ENCODE measurements at regions not wholly inside any gene's neighbourhood (a gene's known extent, or its start where the extent isn't known, plus 50 kb on each side); places are given as distances from the start of the nearest gene placed in this dataset.
"Not testable (repeated sequence)": the region's sequence is repeated elsewhere in the genome, so short reads cannot be mapped to it uniquely, and the experiment has no call there.

GRCh38 chr2:52386433-52387030 lies 1354.6 kb upstream of the NRXN1 start:
- no peak for DNase-seq (ENCODE audit: low spot score)

- no peak for DNase-seq (ENCODE audit: low spot score)
These were observed 1351.6 kb upstream of the NRXN1 start for GRCh38 chr2:52383541-52383940.

GRCh38 chr2:52369178-52369577 lies 1337.2 kb upstream of the NRXN1 start:
- no peak for DNase-seq (ENCODE audit: low spot score)

DNA sequence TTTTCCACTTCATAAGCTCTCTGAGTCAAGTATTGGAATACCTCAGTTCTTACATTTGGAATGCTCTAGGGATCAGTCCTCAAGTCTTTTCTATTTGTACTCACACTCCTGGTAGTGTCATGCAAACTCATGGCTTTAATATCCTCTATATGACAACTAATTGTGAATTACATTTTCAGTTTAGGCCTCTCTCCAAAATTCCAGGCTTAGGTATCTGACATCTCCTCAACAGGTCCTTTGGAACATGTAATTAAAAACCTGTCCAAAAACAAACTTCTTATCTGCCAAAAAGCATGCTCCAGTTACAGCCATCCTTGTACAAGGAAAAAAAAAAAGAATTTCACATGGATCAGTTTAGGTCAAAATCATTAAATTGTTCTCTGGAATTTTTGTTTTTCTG lies 1336.2 kb upstream of the NRXN1 start:
- DNase-seq (ENCODE audit: low spot score): no peak

GRCh38 chr2:52365946-52366345 lies 1334.0 kb upstream of the NRXN1 start:
- no peak for DNase-seq (ENCODE audit: low spot score)

- no peak for DNase-seq (ENCODE audit: low spot score)
These were observed 1324.6 kb upstream of the NRXN1 start for GRCh38 chr2:52356556-52356955.

DNA sequence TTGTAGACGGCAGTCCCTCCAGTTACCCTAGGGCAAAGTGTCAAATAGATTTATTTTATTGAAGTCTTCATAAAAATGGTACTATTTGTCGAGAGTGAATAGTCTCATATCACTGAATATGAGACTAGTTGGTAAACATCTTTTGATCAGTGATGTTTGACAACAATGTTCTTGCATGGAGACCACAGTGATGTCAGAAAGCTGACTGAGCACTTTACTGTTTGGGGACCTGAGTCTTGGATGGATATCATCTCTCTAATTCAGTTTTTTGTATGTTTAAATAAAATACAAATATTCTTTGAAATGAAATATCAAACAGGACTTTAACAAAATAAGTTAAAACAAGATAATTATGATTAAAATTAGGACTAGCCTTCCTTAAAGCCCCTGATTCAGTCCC lies 1315.4 kb upstream of the NRXN1 start:
- no peak for DNase-seq (ENCODE audit: low spot score)

GRCh38 chr2:52345676-52346075 lies 1313.7 kb upstream of the NRXN1 start:
- no peak for DNase-seq (ENCODE audit: low spot score)

GRCh38 chr2:52345082-52345481 lies 1313.2 kb upstream of the NRXN1 start:
- no peak for DNase-seq (ENCODE audit: low spot score)

DNA sequence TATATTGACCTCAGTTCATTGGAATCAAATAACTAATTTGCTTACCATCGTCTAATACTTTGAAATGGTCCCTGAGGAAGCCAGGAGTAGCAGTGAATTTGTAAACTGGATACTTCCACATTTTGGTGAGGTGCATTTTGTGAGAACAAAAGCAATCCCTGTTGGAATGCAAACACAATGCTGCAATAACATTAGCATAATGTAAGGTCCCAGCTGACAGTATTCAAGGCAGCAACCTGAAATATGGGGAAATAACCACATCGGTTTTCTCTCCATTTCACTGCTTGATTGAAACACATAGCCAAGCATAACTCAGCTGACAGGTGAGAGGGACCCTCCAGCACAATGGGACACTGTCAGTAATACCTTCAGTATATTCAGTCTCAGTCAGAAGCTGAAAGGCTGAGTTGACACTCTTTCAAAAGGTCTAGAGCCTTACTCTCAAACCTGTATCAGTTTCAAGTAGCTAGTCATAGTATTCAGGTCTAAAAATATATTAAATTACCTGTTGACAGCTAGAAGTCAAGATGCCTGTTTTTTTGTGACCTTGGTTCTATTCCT lies 1311.9 kb upstream of the NRXN1 start:
- DNase-seq (ENCODE audit: low spot score): no peak

- no peak for DNase-seq (ENCODE audit: low spot score)
These were observed 1311.1 kb upstream of the NRXN1 start for GRCh38 chr2:52343010-52343409.

DNA sequence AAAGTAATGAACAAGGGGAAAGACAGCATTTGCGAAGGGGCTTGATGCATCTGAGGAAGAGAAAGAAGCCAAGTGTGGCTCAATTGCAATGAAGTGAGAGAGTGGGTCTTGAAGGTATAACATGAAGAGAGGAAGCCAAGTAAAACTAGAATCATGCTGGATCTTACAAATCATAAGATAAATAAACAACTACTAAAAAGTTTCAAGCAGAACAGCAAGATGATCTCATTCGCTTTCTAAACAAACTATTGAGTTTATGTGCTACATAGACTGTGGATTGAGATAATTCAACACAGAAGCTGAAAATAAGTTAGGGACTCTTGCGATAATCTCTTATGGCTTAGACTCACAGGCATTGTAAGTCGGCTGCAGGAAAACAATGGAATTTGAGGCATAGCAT lies 1310.5 kb upstream of the NRXN1 start:
- DNase-seq (ENCODE audit: low spot score): no peak

- DNase-seq (ENCODE audit: low spot score): no peak
These were observed 1309.8 kb upstream of the NRXN1 start for GRCh38 chr2:52341732-52342131.

GRCh38 chr2:52340171-52340570 lies 1308.2 kb upstream of the NRXN1 start:
- peak; percentile 21 for DNase-seq (ENCODE audit: low spot score)

DNA sequence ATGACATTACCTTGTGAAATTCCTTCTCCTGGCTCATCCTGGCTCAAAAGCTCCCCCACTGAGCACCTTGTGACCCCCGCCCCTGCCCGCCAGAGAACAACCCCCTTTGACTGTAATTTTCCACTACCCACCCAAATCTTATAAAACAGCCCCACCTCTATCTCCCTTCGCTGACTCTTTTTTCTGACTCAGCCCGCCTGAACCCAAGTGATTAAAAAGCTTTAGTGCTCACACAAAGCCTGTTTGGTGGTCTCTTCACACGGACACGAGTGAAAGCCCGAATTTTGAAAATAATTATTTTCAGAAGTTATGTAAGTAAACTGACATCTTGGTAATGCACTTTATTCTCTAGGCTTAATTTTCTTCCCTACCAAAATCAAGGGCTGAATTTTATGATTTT lies 1305.9 kb upstream of the NRXN1 start:
- DNase-seq (ENCODE audit: low spot score): not testable (repeated sequence)

GRCh38 chr2:52336951-52337350 lies 1305.0 kb upstream of the NRXN1 start:
- no peak for DNase-seq (ENCODE audit: low spot score)

DNA sequence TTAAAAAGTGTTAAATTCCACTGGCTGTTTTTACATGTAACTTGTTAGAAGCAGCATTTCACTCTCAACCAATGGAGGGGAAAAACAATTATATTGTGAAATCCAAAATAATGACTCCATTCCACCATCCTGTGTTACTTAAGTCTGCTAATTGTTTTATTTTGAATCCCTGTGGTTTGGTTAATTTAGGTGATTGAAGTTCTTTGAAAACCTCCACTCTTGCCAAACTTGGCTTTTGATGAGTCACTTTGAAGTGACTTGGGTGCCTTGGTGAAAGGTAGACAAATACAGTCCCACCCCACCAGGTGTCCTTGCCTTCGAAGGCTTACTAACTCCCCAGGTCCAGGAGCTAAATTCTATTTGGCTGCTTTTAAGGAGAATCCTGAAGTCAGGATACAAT lies 1303.8 kb upstream of the NRXN1 start:
- peak; percentile 14 for DNase-seq (ENCODE audit: low spot score)

DNA sequence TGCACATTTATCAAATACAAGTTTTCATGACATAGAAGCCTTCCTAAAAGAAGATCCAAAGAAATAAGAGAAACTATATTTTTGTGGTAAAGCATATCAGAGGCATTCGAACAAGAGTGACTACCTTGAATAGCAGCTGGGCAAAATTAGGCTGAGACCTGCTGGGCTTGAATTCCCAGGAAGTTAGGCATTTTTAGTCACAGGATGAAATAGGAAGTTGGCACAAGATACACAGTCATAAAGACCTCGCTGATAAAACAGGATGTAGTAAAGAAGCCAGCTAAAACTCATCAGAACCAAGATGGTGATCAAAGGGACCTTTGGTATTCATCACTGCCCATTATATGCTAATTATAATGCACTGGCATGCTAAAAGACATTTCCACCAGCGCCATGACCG lies 1302.3 kb upstream of the NRXN1 start:
- DNase-seq (ENCODE audit: low spot score): no peak

- no peak for DNase-seq (ENCODE audit: low spot score)
These were observed 1295.7 kb upstream of the NRXN1 start for GRCh38 chr2:52327641-52328040.

GRCh38 chr2:52314231-52314630 lies 1282.3 kb upstream of the NRXN1 start:
- DNase-seq (ENCODE audit: low spot score): no peak

DNA sequence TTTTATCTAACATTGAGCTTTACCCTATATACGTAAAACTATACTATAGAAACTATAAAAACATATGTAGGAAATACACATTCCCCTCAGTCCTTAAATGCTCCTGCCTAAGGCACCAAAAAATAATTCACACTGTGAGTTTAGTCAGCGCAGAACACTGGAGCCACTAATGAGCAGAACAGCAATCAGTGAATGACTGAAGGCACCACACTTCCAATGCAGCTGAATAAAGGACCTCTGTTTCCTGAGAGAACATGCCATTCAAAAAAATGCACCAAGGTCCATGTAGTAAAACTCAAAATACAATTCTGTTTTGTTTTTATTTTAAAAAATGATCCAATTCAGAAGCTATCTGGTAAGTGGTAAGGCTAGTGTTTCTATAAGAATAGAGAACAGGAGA lies 1280.6 kb upstream of the NRXN1 start:
- DNase-seq (ENCODE audit: low spot score): no peak

DNA sequence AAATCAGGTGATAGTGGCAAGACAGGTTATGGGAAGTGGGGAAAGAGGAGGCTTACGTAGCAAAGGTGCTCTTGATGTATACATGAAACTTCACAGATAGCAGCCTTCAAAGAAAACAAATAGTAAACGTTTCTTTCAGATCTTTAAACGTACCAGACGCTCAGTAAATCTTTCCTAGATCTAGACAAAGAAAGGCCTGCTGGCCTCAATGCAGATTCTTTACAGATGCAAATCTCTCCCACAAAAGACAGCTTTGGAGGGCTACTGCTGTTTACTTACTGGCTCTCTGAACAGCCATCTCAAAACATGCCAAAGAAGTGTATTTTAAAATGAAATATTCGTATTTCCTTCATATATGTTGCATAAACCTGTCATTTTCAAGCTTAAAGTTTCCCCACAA lies 1279.9 kb upstream of the NRXN1 start:
- DNase-seq (ENCODE audit: low spot score): no peak

DNA sequence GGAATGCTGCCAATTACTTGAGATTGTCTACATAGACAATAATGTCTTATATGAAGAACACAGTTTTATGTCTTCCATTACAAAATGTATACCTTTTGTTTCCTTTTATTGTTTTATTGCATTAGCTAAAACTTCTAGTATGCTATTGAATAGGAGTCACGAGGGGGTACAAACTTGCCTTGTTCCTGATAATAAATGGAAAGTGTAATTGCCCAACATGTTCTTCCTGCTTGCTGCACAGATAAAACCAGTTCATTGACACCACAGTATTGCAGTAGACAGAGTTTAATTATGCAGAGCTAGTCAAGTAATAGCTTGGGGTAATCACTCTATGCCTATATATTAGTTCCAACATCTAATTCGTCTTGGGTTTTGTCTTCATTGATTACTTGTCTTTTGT lies 1276.2 kb upstream of the NRXN1 start:
- DNase-seq (ENCODE audit: low spot score): no peak

GRCh38 chr2:52294628-52295027 lies 1262.7 kb upstream of the NRXN1 start:
- DNase-seq (ENCODE audit: low spot score): no peak

DNA sequence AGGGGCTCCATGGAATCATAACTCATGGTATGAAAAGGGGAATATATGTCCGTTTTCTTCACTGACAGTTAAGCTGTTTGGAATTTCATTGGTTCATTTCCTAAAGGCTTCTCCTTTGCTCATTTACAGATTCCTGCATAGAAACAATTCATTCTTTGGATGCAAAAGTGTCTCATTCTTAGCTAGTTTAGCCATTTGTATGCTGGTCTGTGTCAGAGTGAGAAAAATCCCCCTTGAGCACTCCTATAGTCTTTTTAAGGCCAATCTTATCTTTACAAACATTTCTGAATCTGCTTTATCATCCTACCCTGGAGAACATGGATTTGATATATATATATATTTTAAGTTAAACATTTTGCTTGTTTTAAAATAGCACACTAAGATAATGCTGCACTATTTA lies 1260.9 kb upstream of the NRXN1 start:
- DNase-seq (ENCODE audit: low spot score): no peak
